Transverse colon (tissue), 4 donors: ENCODE measurements at regions not wholly inside any gene's neighbourhood (a gene's known extent, or its start where the extent isn't known, plus 50 kb on each side); places are given as distances from the start of the nearest gene placed in this dataset.

ENCODE experiments used
- CTCF ChIP-seq, 5 experiments: fragments of 200-600 bp in 3 of 5; fragments of 450-650 bp in 2 of 5; sonication (generic) in 3 of 5; IDR thresholded peaks; 1 replicate in 2 of 5; 2 replicates in 3 of 5; pipeline ENCODE4 v1.5.1; 2016 to 2017; ENCODE audit warnings: antibody characterized with exemption in 5 of 5, inconsistent platforms in 3 of 5, mild to moderate bottlenecking in 2 of 5, moderate library complexity in 1 of 5
- EP300 ChIP-seq: sonication (generic); formaldehyde crosslinking; IDR thresholded peaks from one replicate; pipeline ENCODE4 v1.6.1; 2017; ENCODE audit warnings: antibody characterized with exemption, low read depth
- POLR2A ChIP-seq: fragments of 450-650 bp; IDR thresholded peaks from one replicate; pipeline ENCODE4 v1.6.1; 2016; ENCODE audit warnings: antibody characterized with exemption, mild to moderate bottlenecking, moderate library complexity
- POLR2AphosphoS5 ChIP-seq, 3 donors: sonication (generic); formaldehyde crosslinking; IDR thresholded peaks; one replicate each; pipeline ENCODE4 v1.6.1; 2016; ENCODE audit warnings: antibody characterized with exemption in 3 of 3

GRCh38 chr21:15564907-15565306, 164.9 kb upstream of the USP25 start:
- TF ChIP-seq POLR2A = no peak
- no peak for TF ChIP-seq CTCF (IDR thresholded peaks at IDR 0.05)
- no peak for TF ChIP-seq POLR2AphosphoS5 (IDR thresholded peaks at IDR 0.05)
- no peak for TF ChIP-seq EP300
